GM12864 (cell line): ENCODE measurements at regions not wholly inside any gene's neighbourhood (a gene's known extent, or its start where the extent isn't known, plus 50 kb on each side); places are given as distances from the start of the nearest gene placed in this dataset.

Experiments
- DNase-seq: peaks from one replicate; pipeline ENCODE4 v3.0.0-alpha.2; 2011; ENCODE audit warnings: low read depth
- H3K4me3 ChIP-seq: 2 replicates; pipeline ENCODE4 v1.5.1; 2011; ENCODE audit warnings: mild to moderate bottlenecking, low read depth, low read length, control low read depth
- CTCF ChIP-seq: IDR thresholded peaks from 2 replicates; pipeline ENCODE4 v1.5.1; 2011; ENCODE audit warnings: low read depth, mild to moderate bottlenecking, moderate library complexity, low read length, control low read depth, inconsistent platforms; ENCODE audit errors: missing control alignments

- no peak overlapping the region for H3K4me3 ChIP-seq
- DNase-seq = no peak
- TF ChIP-seq CTCF = no peak
Measured at GRCh38 chr9:121577572-121577971, 73.9 kb upstream of the DAB2IP start.

GRCh38 chr9:121581786-121582600, 69.4 kb upstream of the DAB2IP start:
- no peak overlapping the region for H3K4me3 ChIP-seq
- TF ChIP-seq CTCF = no peak
- DNase-seq = no peak

- no peak for TF ChIP-seq CTCF
- DNase-seq = no peak
- H3K4me3 ChIP-seq = no peak overlapping the region
Measured at GRCh38 chr9:121582641-121583040, 68.8 kb upstream of the DAB2IP start.

- TF ChIP-seq CTCF = no peak
- no peak for DNase-seq
- H3K4me3 ChIP-seq = no peak overlapping the region
Measured at GRCh38 chr9:121584421-121584820, 67.0 kb upstream of the DAB2IP start.

- no peak for DNase-seq
- TF ChIP-seq CTCF = no peak
- H3K4me3 ChIP-seq = no peak overlapping the region
Measured at GRCh38 chr9:121587863-121588262, 63.6 kb upstream of the DAB2IP start.

- no peak for DNase-seq
- no peak overlapping the region for H3K4me3 ChIP-seq
- no peak for TF ChIP-seq CTCF
Measured at GRCh38 chr9:121589986-121590385, 61.4 kb upstream of the DAB2IP start.

- no peak for TF ChIP-seq CTCF
- no peak overlapping the region for H3K4me3 ChIP-seq
- no peak for DNase-seq
Measured at GRCh38 chr9:121592265-121592664, 59.2 kb upstream of the DAB2IP start.
